Fibroblast of lung (primary cell): ENCODE measurements at regions not wholly inside any gene's neighbourhood (a gene's known extent, or its start where the extent isn't known, plus 50 kb on each side); places are given as distances from the start of the nearest gene placed in this dataset.

Experiments used
- DNase-seq, 2 donors: peaks; one replicate each; pipeline versions ENCODE4 v3.0.0 to v3.0.0-alpha.2; 2010; ENCODE audit warnings: low read depth in 2 of 2
- H2AFZ ChIP-seq: 2 replicates; pipeline ENCODE4 v1.5.1; 2012; ENCODE audit warnings: low read length, control low read depth, inconsistent platforms
- H3K27ac ChIP-seq: 2 replicates; pipeline ENCODE4 v1.5.1; 2011; ENCODE audit warnings: low read length, control low read depth; ENCODE audit not compliant: insufficient read depth
- H3K27me3 ChIP-seq: 2 replicates; pipeline ENCODE4 v1.5.1; 2011; ENCODE audit warnings: mild to moderate bottlenecking, low read length; ENCODE audit not compliant: control insufficient read depth, insufficient read depth
- H3K36me3 ChIP-seq: 2 replicates; pipeline ENCODE4 v1.5.1; 2011; ENCODE audit warnings: low read length; ENCODE audit not compliant: control insufficient read depth, insufficient read depth
- H3K4me1 ChIP-seq: 2 replicates; pipeline ENCODE4 v1.5.1; 2011; ENCODE audit warnings: low read length; ENCODE audit not compliant: control insufficient read depth, insufficient read depth; ENCODE audit errors: extremely low read depth
- H3K4me2 ChIP-seq: 2 replicates; pipeline ENCODE4 v1.5.1; 2011; ENCODE audit warnings: low read length, control low read depth; ENCODE audit not compliant: insufficient read depth; ENCODE audit errors: extremely low read depth
- H3K4me3 ChIP-seq, 4 experiments: fragments of 200-600 bp in 1 of 4; sonication (generic) in 1 of 4; replicated peaks in 1 of 4; 2 replicates each; pipeline ENCODE4 v1.5.1; 2011 to 2016; ENCODE audit warnings: low read length in 4 of 4, low read depth in 3 of 4, mild to moderate bottlenecking in 3 of 4, control low read depth in 2 of 4, inconsistent platforms in 1 of 4, mixed read lengths in 1 of 4; ENCODE audit not compliant: insufficient read depth in 1 of 4; ENCODE audit errors: control extremely low read depth in 1 of 4
- H3K79me2 ChIP-seq: 2 replicates; pipeline ENCODE4 v1.5.1; 2012; ENCODE audit warnings: mild to moderate bottlenecking, low read length, inconsistent platforms; ENCODE audit not compliant: control insufficient read depth, insufficient read depth
- H3K9ac ChIP-seq: 2 replicates; pipeline ENCODE4 v1.5.1; 2011; ENCODE audit warnings: mild to moderate bottlenecking, low read length, control low read depth; ENCODE audit not compliant: insufficient read depth
- H3K9me3 ChIP-seq: 2 replicates; pipeline ENCODE4 v1.5.1; 2012; ENCODE audit warnings: low read depth, low read length; ENCODE audit not compliant: control insufficient read depth, insufficient read depth
- H4K20me1 ChIP-seq: 2 replicates; pipeline ENCODE4 v1.5.1; 2011; ENCODE audit warnings: low read length; ENCODE audit not compliant: control insufficient read depth, insufficient read depth; ENCODE audit errors: extremely low read depth
- CTCF ChIP-seq, 2 donors: IDR thresholded peaks in 1 of 2; conservative IDR thresholded peaks in 1 of 2; 1 replicate in 1 of 2; 2 replicates in 1 of 2; pipeline ENCODE4 v1.5.1; 2011 to 2012; ENCODE audit warnings: low read length in 2 of 2, control low read depth in 1 of 2, inconsistent platforms in 1 of 2, low read depth in 1 of 2, mild to moderate bottlenecking in 1 of 2
- EZH2 ChIP-seq: IDR thresholded peaks from 2 replicates; pipeline ENCODE4 v1.5.1; 2012; ENCODE audit warnings: low read length, control low read depth, mild to moderate bottlenecking; ENCODE audit errors: missing control alignments

GRCh38 chr1:69252696-69253095 lies 315.0 kb upstream of the LRRC7 start:
- peak in 1 of 2 donors; percentile 20 for DNase-seq
- Histone ChIP-seq H3K4me1 (no peaks in the 10 kb centered on the region), H3K27me3 (no peaks in the 10 kb centered on the region), H3K36me3 (no peaks in the 10 kb centered on the region), H3K9ac (no peak overlapping the region), H3K9me3 (no peaks in the 10 kb centered on the region), H4K20me1 (no peaks in the 10 kb centered on the region), H3K4me2 (no peak overlapping the region), H2AFZ (no peak overlapping the region), H3K27ac (no peak overlapping the region), H3K79me2 (no peaks in the 10 kb centered on the region), H3K4me3 (no peak overlapping the region)
- no peak for TF ChIP-seq CTCF (conservative IDR thresholded peaks at IDR 0.05 in 1 of 2, IDR thresholded peaks at IDR 0.05 in 1 of 2; ENCODE audit: low read depth in 1 of 2, low read length in 2 of 2)

DNA sequence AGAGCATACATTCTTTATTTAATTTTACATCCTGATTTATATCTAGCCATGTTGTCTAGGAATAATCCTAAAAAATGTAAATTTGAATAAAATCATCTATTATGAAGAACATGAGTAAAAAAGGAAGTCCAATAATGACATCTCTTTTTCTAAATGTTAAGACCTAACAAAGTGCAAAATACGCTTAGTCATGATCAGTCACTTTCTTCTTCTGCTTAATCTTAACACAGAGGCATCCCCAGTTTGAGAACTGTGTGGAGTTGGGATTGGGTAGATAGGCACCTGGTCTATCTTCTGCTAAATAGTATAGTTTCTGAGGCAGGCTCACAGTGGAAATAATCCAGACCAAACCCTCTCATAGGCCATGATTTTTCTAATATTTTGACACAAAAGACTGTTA lies 311.7 kb upstream of the LRRC7 start:
- Histone ChIP-seq H3K79me2 (no peaks in the 10 kb centered on the region), H4K20me1 (no peaks in the 10 kb centered on the region), H3K36me3 (no peaks in the 10 kb centered on the region), H2AFZ (no peak overlapping the region), H3K27ac (no peak overlapping the region), H3K4me2 (no peak overlapping the region), H3K4me3 (no peak overlapping the region), H3K9ac (no peak overlapping the region), H3K27me3 (no peaks in the 10 kb centered on the region), H3K9me3 (no peaks in the 10 kb centered on the region), H3K4me1 (no peaks in the 10 kb centered on the region)
- no peak for DNase-seq
- TF ChIP-seq CTCF (conservative IDR thresholded peaks at IDR 0.05 in 1 of 2, IDR thresholded peaks at IDR 0.05 in 1 of 2; ENCODE audit: low read depth in 1 of 2, low read length in 2 of 2) (no peak), EZH2 (no peak)

GRCh38 chr1:69258842-69259241 lies 308.9 kb upstream of the LRRC7 start:
- Histone ChIP-seq H3K79me2 (no peaks in the 10 kb centered on the region), H3K9ac (no peak overlapping the region), H3K27ac (no peak overlapping the region), H3K27me3 (no peaks in the 10 kb centered on the region), H3K36me3 (no peaks in the 10 kb centered on the region), H3K4me2 (no peak overlapping the region), H4K20me1 (no peaks in the 10 kb centered on the region), H2AFZ (no peak overlapping the region), H3K9me3 (no peaks in the 10 kb centered on the region), H3K4me3 (no peak overlapping the region), H3K4me1 (no peaks in the 10 kb centered on the region)
- no peak for DNase-seq
- TF ChIP-seq EZH2 (no peak), CTCF (conservative IDR thresholded peaks at IDR 0.05 in 1 of 2, IDR thresholded peaks at IDR 0.05 in 1 of 2; ENCODE audit: low read depth in 1 of 2, low read length in 2 of 2) (no peak)
